ENCODE measurements at regions not wholly inside any gene's neighbourhood (a gene's known extent, or its start where the extent isn't known, plus 50 kb on each side); places are given as distances from the start of the nearest gene placed in this dataset.

- Histone ChIP-seq H3K36me3 (ENCODE audit: insufficient read depth in 1 of 2, low read depth in 1 of 2) (no peaks in the 10 kb centered on the region), H3K27ac (no peak overlapping the region), H3K27me3 (ENCODE audit: insufficient read depth in 3 of 3, low read length in 2 of 3) (no peaks in the 10 kb centered on the region), H3K4me3 (no peak overlapping the region), H3K9me3 (no peaks in the 10 kb centered on the region), H3K4me1 (no peaks in the 10 kb centered on the region)
- no peak for TF ChIP-seq CTCF (IDR thresholded peaks at IDR 0.05)
- DNase-seq (no peak), ATAC-seq (no peak)
- WGBS, 3 donors: 95 to 100% (median 97%) methylated on average over 1 of the region's 1 CpG
- intact Hi-C loops (cut with DNase I): no loop called here
Observed at GRCh38 chr7:12982178-12982577, 294.7 kb downstream of the ARL4A start.

- Histone ChIP-seq H3K4me1 (no peaks in the 10 kb centered on the region), H3K9me3 (no peaks in the 10 kb centered on the region), H3K36me3 (ENCODE audit: insufficient read depth in 1 of 2, low read depth in 1 of 2) (no peaks in the 10 kb centered on the region), H3K4me3 (no peak overlapping the region), H3K27me3 (ENCODE audit: insufficient read depth in 3 of 3, low read length in 2 of 3) (no peaks in the 10 kb centered on the region), H3K27ac (no peak overlapping the region)
- ATAC-seq (no peak), DNase-seq (no peak)
- TF ChIP-seq CTCF (IDR thresholded peaks at IDR 0.05): no peak
- WGBS, 3 donors: 75 to 81% (median 77%) methylated on average over 4 of the region's 4 CpGs
- intact Hi-C loops (cut with DNase I): no loop called here
Observed at GRCh38 chr7:12984117-12984516, 296.7 kb downstream of the ARL4A start.

DNA sequence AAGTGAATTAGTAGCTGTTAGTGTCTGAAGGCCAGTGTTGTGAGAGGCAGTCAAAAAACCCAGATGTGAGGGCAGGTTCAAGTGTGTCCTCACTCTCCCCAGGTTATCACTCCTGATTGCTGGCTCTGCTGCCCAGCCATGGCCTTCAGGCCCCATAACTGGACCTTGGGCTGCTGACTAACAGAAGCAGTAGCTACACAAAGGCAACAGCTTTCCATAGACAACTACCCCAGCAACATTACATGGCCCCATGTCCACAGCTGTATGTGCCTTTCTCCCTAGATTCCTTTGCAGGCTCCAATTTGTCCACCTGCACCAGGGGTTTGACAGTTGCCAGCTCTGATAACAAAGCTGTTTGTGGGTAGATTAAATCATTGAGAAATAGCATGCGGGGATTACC lies 297.8 kb downstream of the ARL4A start:
- H3K27ac ChIP-seq: no peak overlapping the region
- no peaks in the 10 kb centered on the region for H3K36me3 ChIP-seq (ENCODE audit: insufficient read depth in 1 of 2, low read depth in 1 of 2)
- no peaks in the 10 kb centered on the region for H3K27me3 ChIP-seq (ENCODE audit: insufficient read depth in 3 of 3, low read length in 2 of 3)
- H3K4me3 ChIP-seq: no peak overlapping the region
- DNase-seq (no peak), ATAC-seq (no peak)
- intact Hi-C loops (cut with DNase I): no loop called here
- WGBS, 3 donors: 94 to 100% (median 96%) methylated on average over 1 of the region's 1 CpG
- H3K4me1 ChIP-seq: no peaks in the 10 kb centered on the region
- no peak for TF ChIP-seq CTCF (IDR thresholded peaks at IDR 0.05)
- no peaks in the 10 kb centered on the region for H3K9me3 ChIP-seq

DNA sequence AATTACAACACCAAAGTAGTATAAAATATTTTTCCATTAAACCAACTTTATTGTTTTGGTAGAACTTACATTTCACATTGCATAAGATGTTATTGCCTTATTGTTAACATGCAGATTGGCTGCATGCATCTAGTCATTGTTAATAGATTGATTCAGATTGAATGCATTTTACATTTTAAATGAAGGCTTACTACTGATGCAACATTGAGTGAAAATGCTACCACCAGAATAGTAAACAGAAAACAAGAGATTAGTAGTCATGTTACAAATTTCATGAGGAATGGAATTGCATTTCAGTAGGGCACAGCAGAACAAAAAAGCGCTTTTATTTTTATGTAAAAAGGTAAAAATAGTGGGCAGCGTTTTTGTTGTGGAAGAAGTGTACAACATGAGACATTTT lies 298.3 kb downstream of the ARL4A start:
- H3K4me1 ChIP-seq: no peaks in the 10 kb centered on the region
- H3K27me3 ChIP-seq (ENCODE audit: insufficient read depth in 3 of 3, low read length in 2 of 3): no peaks in the 10 kb centered on the region
- H3K9me3 ChIP-seq: no peaks in the 10 kb centered on the region
- intact Hi-C loops (cut with DNase I): no loop called here
- ATAC-seq (no peak), DNase-seq (no peak)
- no peaks in the 10 kb centered on the region for H3K36me3 ChIP-seq (ENCODE audit: insufficient read depth in 1 of 2, low read depth in 1 of 2)
- H3K27ac ChIP-seq: no peak overlapping the region
- 77 to 80% (median 78%) methylated on average over 2 of the region's 2 CpGs for WGBS, 3 donors
- TF ChIP-seq CTCF (IDR thresholded peaks at IDR 0.05): no peak
- no peak overlapping the region for H3K4me3 ChIP-seq

GRCh38 chr7:12987238-12987637 lies 299.8 kb downstream of the ARL4A start:
- no peaks in the 10 kb centered on the region for H3K9me3 ChIP-seq
- no peaks in the 10 kb centered on the region for H3K36me3 ChIP-seq (ENCODE audit: insufficient read depth in 1 of 2, low read depth in 1 of 2)
- no peaks in the 10 kb centered on the region for H3K4me1 ChIP-seq
- no peak for ATAC-seq
- no peak overlapping the region for H3K27ac ChIP-seq
- no peaks in the 10 kb centered on the region for H3K27me3 ChIP-seq (ENCODE audit: insufficient read depth in 3 of 3, low read length in 2 of 3)
- TF ChIP-seq CTCF (IDR thresholded peaks at IDR 0.05): no peak
- no peak overlapping the region for H3K4me3 ChIP-seq
- intact Hi-C loops (cut with DNase I): no loop called here
- no peak for DNase-seq

All from psoas muscle (tissue), 7 donors.